Astrocyte of the spinal cord (primary cell): ENCODE measurements at regions not wholly inside any gene's neighbourhood (a gene's known extent, or its start where the extent isn't known, plus 50 kb on each side); places are given as distances from the start of the nearest gene placed in this dataset.

ENCODE experiments used
- DNase-seq: peaks from one replicate; pipeline ENCODE4 v3.0.0; 2011; ENCODE audit warnings: low read depth, low spot score
- H3K4me3 ChIP-seq: 2 replicates; pipeline ENCODE4 v1.5.1; 2011; ENCODE audit warnings: low read depth, mild to moderate bottlenecking, low read length, moderate library complexity
- CTCF ChIP-seq: IDR thresholded peaks from 2 replicates; pipeline ENCODE4 v1.5.1; 2012; ENCODE audit warnings: low read depth, mild to moderate bottlenecking, low read length, inconsistent platforms
- in situ Hi-C: cut with HindIII; loops from 2 replicates; pipeline ENCODE4 v1.10.0; 2017; ENCODE audit warnings: low sequenced_read_pairs

- in situ Hi-C loops, result no loop called here
- TF ChIP-seq CTCF, result no peak
- DNase-seq, result no peak
- H3K4me3 ChIP-seq, result no peak overlapping the region
Measured at GRCh38 chr3:44090036-44090435, 151.7 kb upstream of the TOPAZ1 start.

- in situ Hi-C loops, result no loop called here
- no peak overlapping the region for H3K4me3 ChIP-seq
- TF ChIP-seq CTCF, result no peak
- DNase-seq, result no peak
Measured at GRCh38 chr3:44092497-44092896, 149.2 kb upstream of the TOPAZ1 start.

GRCh38 chr3:44093531-44093930, 148.2 kb upstream of the TOPAZ1 start:
- no peak for TF ChIP-seq CTCF

GRCh38 chr3:44098656-44099415, 142.8 kb upstream of the TOPAZ1 start:
- in situ Hi-C loops, result no loop called here
- no peak for TF ChIP-seq CTCF
- H3K4me3 ChIP-seq, result no peak overlapping the region
- DNase-seq, result no peak

More at GRCh38 chr3:44093531-44093930, 148.2 kb upstream of the TOPAZ1 start:
- H3K4me3 ChIP-seq, result no peak overlapping the region
- DNase-seq, result no peak
- in situ Hi-C loops, result no loop called here

GRCh38 chr3:44099566-44100297, 142.0 kb upstream of the TOPAZ1 start:
- no peak overlapping the region for H3K4me3 ChIP-seq
- peak; percentile 48 for DNase-seq
- TF ChIP-seq CTCF, result no peak
- in situ Hi-C loops, result no loop called here

GRCh38 chr3:44100298-44100695, 141.4 kb upstream of the TOPAZ1 start:
- in situ Hi-C loops, result no loop called here
- no peak overlapping the region for H3K4me3 ChIP-seq
- no peak for TF ChIP-seq CTCF
- DNase-seq, result no peak
